GM12878 (cell line): ENCODE measurements at regions not wholly inside any gene's neighbourhood (a gene's known extent, or its start where the extent isn't known, plus 50 kb on each side); places are given as distances from the start of the nearest gene placed in this dataset.

ENCODE experiments used
- ATAC-seq: fragments of 200-7000 bp; cut with Tn5 transposase; 3 replicates; pipeline ENCODE4 v1.9.1; 2020; ENCODE audit warnings: mild to moderate bottlenecking, moderate library complexity
- BruUV-seq: library from RNA; stranded (reverse); fragments of 400-500 nt; replicated peaks from 2 replicates; lab custom pipeline; 2021; lab: Mats Ljungman, UMichigan
- CTCF ChIA-PET: fragments of 300-600 bp; sonication (Branson Sonifier 250); formaldehyde crosslinking; extraction: SDS; loops from one replicate; lab custom pipeline; 2021; ENCODE audit warnings: inconsistent platforms; lab: Yijun Ruan, JAX
- POLR2A ChIA-PET: fragments of 350-600 bp; formaldehyde crosslinking; extraction: SDS; loops from one replicate; lab custom pipeline; 2021; ENCODE audit warnings: inconsistent platforms; lab: Charles Lee
- RAD21 ChIA-PET: fragments of 300-600 bp; sonication (Branson Sonifier 250); formaldehyde crosslinking; loops from one replicate; lab custom pipeline; 2023; ENCODE audit warnings: antibody characterized with exemption; ENCODE audit not compliant: unreplicated experiment; lab: Charles Lee
- SMC1A ChIA-PET: fragments of 300-600 bp; sonication (Branson Sonifier 250); formaldehyde crosslinking; loops from one replicate; lab custom pipeline; 2023; ENCODE audit not compliant: unreplicated experiment, uncharacterized antibody; lab: Charles Lee
- DNase-seq: peaks from one replicate; pipeline ENCODE4 v3.0.0-alpha.2; 2011; ENCODE audit warnings: low read depth, low spot score
- FAIRE-seq: peaks from 3 replicates; lab custom pipeline; 2011; peaks lifted over from hg19 to GRCh38; lab: Jason Lieb, UNC
- H2AFZ ChIP-seq: 2 replicates; pipeline ENCODE4 v1.6.0; 2011; ENCODE audit warnings: low read depth, low read length, control low read depth; ENCODE audit not compliant: control insufficient read depth
- H3K27ac ChIP-seq: 2 replicates; pipeline ENCODE4 v1.5.1; 2011; ENCODE audit warnings: control low read depth; ENCODE audit not compliant: control insufficient read depth, insufficient read depth
- H3K27me3 ChIP-seq, 2 experiments: replicated peaks in 1 of 2; 2 replicates each; pipeline versions ENCODE4 v1.6.0 to v1.6.1; 2011; ENCODE audit warnings: low read length in 1 of 2; ENCODE audit not compliant: control insufficient read depth in 2 of 2, insufficient read depth in 2 of 2
- H3K36me3 ChIP-seq, 2 experiments: 2 replicates each; pipeline ENCODE4 v1.5.1; 2011; ENCODE audit warnings: low read length in 1 of 2; ENCODE audit not compliant: control insufficient read depth in 2 of 2, insufficient read depth in 2 of 2
- H3K4me1 ChIP-seq: 2 replicates; pipeline ENCODE4 v1.6.1; 2011; ENCODE audit warnings: mild to moderate bottlenecking, low read length, moderate library complexity, mixed read lengths; ENCODE audit not compliant: control insufficient read depth, insufficient read depth
- H3K4me2 ChIP-seq: 2 replicates; pipeline ENCODE4 v1.6.0; 2011; ENCODE audit warnings: control low read depth; ENCODE audit not compliant: control insufficient read depth, insufficient read depth
- H3K4me3 ChIP-seq: fragments of 200-600 bp; sonication (generic); 2 replicates; pipeline ENCODE4 v1.5.1; 2016
- H3K79me2 ChIP-seq: 2 replicates; pipeline ENCODE4 v1.6.0; 2011; ENCODE audit warnings: low read length; ENCODE audit not compliant: control insufficient read depth, insufficient read depth
- H3K9ac ChIP-seq: 2 replicates; pipeline ENCODE4 v1.8.0; 2011; ENCODE audit warnings: low read length, control low read depth, mixed read lengths; ENCODE audit not compliant: control insufficient read depth, insufficient read depth
- H3K9me3 ChIP-seq: replicated peaks from 3 replicates; pipeline ENCODE4 v1.5.1; 2011; ENCODE audit warnings: mild to moderate bottlenecking, low read length; ENCODE audit not compliant: control insufficient read depth, insufficient read depth
- H4K20me1 ChIP-seq: 2 replicates; pipeline ENCODE4 v1.6.0; 2011; ENCODE audit not compliant: control insufficient read depth, insufficient read depth
- BMI1 ChIP-seq: fragments of 450-650 bp; IDR thresholded peaks from 2 replicates; pipeline ENCODE4 v1.6.1; 2016; ENCODE audit warnings: mild to moderate bottlenecking, moderate library complexity, borderline replicate concordance
- CREB1 ChIP-seq: IDR thresholded peaks from 2 replicates; pipeline ENCODE4 v1.6.1; 2012; ENCODE audit warnings: low read depth, mild to moderate bottlenecking, inconsistent platforms
- E2F8 ChIP-seq: fragments of 450-650 bp; IDR thresholded peaks from 2 replicates; pipeline ENCODE4 v1.6.1; 2018; ENCODE audit warnings: mild to moderate bottlenecking, low read depth, moderate library complexity; ENCODE audit not compliant: partially characterized antibody
- KDM1A ChIP-seq: fragments of 200-600 bp; sonication (generic); IDR thresholded peaks from 2 replicates; pipeline ENCODE4 v1.6.1; 2016; ENCODE audit warnings: borderline replicate concordance
- MYB ChIP-seq: fragments of 150-350 bp; IDR thresholded peaks from 2 replicates; pipeline ENCODE4 v1.6.1; 2014; ENCODE audit warnings: mild to moderate bottlenecking, low read depth, low read length, borderline replicate concordance
- MYC ChIP-seq: IDR thresholded peaks from 2 replicates; pipeline ENCODE4 v1.6.1; 2011; ENCODE audit warnings: mild to moderate bottlenecking, low read length, moderate library complexity, inconsistent platforms; ENCODE audit not compliant: insufficient read depth, insufficient replicate concordance, insufficient read length, severe bottlenecking
- NR2F1 ChIP-seq: fragments of 450-650 bp; conservative IDR thresholded peaks from 2 replicates; pipeline ENCODE4 v1.6.1; 2017; ENCODE audit warnings: mild to moderate bottlenecking
- RB1 ChIP-seq: fragments of 450-650 bp; formaldehyde crosslinking; IDR thresholded peaks from 2 replicates; pipeline ENCODE4 v1.6.1; 2017; ENCODE audit warnings: mild to moderate bottlenecking, borderline replicate concordance
- SIN3A ChIP-seq: IDR thresholded peaks from 2 replicates; pipeline ENCODE4 v1.6.1; 2012; ENCODE audit warnings: low read depth, low read length, improper control_type of control experiment
- SUZ12 ChIP-seq: fragments of 200-600 bp; sonication (generic); IDR thresholded peaks from one replicate; pipeline ENCODE4 v1.6.1; 2018; ENCODE audit warnings: antibody characterized with exemption, mild to moderate bottlenecking; ENCODE audit not compliant: unreplicated experiment
- TAF1 ChIP-seq: IDR thresholded peaks from 2 replicates; pipeline ENCODE4 v1.6.1; 2011; ENCODE audit warnings: mild to moderate bottlenecking, low read depth, low read length, borderline replicate concordance
- TCF3 ChIP-seq: IDR thresholded peaks from 2 replicates; pipeline ENCODE4 v1.6.1; 2012; ENCODE audit warnings: low read depth, mild to moderate bottlenecking, low read length, borderline replicate concordance; ENCODE audit not compliant: insufficient read depth
- ZBTB4 ChIP-seq: fragments of 450-650 bp; formaldehyde crosslinking; IDR thresholded peaks from 2 replicates; pipeline ENCODE4 v1.4.0; 2022; ENCODE audit warnings: mild to moderate bottlenecking, moderate library complexity
- WGBS: methylation state at CpG from one replicate; pipeline ENCODE4 v1.1.6; 2016; ENCODE audit warnings: low lambda C conversion rate; ENCODE audit not compliant: insufficient replicate concordance, insufficient coverage; ENCODE audit errors: missing lambda C conversion rate; 5-methylcytosine and 5-hydroxymethylcytosine counted together
- in situ Hi-C: fragments of 300-500 bp; cut with MboI; formaldehyde crosslinking; loops from 9 replicates; pipeline ENCODE4 v1.14.3; 2018; ENCODE audit warnings: mixed read lengths
- intact Hi-C: fragments of 100-400 bp; cut with micrococcal nuclease; formaldehyde crosslinking; loops from one replicate; pipeline ENCODE4 v1.14.2; 2022; ENCODE audit not compliant: unreplicated experiment

GRCh38 chr13:97058926-97059325, 64.7 kb upstream of the OXGR1 start:
- H3K4me2 ChIP-seq: no peak overlapping the region
- no peak overlapping the region for H3K4me3 ChIP-seq
- intact Hi-C loops: no loop called here
- ChIA-PET RAD21 (no interaction called here), POLR2A (no interaction called here), CTCF (no interaction called here), SMC1A (interaction anchor here (0.9 kb wide), 1 partner anchor 1000 kb away, joined by 3 read pairs; no protein-coding TSS in a partner anchor)
- 36% methylated on average over 1 of the region's 1 CpG for WGBS
- H3K27ac ChIP-seq: no peak overlapping the region
- H3K9me3 ChIP-seq: no peaks in the 10 kb centered on the region
- no peaks in the 10 kb centered on the region for H3K27me3 ChIP-seq
- no peak for ATAC-seq
- H3K79me2 ChIP-seq: no peaks in the 10 kb centered on the region
- TF ChIP-seq CREB1 (no peak), TAF1 (no peak), SIN3A (no peak), MYC (no peak), E2F8 (no peak), BMI1 (no peak), KDM1A (no peak), TCF3 (no peak), MYB (no peak), RB1 (no peak), SUZ12 (no peak), NR2F1 (no peak), ZBTB4 (CRISPR knock-in tag) (no peak)
- DNase-seq: no peak
- no TSS peak for BruUV-seq
- H4K20me1 ChIP-seq: no peaks in the 10 kb centered on the region
- H2AFZ ChIP-seq: no peak overlapping the region
- no peak for FAIRE-seq
- H3K9ac ChIP-seq: no peak overlapping the region
- no peaks in the 10 kb centered on the region for H3K4me1 ChIP-seq
- H3K36me3 ChIP-seq: no peaks in the 10 kb centered on the region
- in situ Hi-C loops: no loop called here
